ENCODE measurements at regions not wholly inside any gene's neighbourhood (a gene's known extent, or its start where the extent isn't known, plus 50 kb on each side); places are given as distances from the start of the nearest gene placed in this dataset.

- TF ChIP-seq NONO (IDR thresholded peaks at IDR 0.05) (no peak), NONO (CRISPR knock-in tag; conservative IDR thresholded peaks at IDR 0.05) (no peak), ZFX (CRISPR knock-in tag; IDR thresholded peaks at IDR 0.05; ENCODE audit: low read depth) (no peak), ZNF281 (CRISPR knock-in tag; IDR thresholded peaks at IDR 0.05; ENCODE audit: borderline replicate concordance) (no peak), KAT7 (CRISPR knock-in tag; IDR thresholded peaks at IDR 0.05; ENCODE audit: borderline replicate concordance) (no peak), ZNF326 (CRISPR knock-in tag; IDR thresholded peaks at IDR 0.05; ENCODE audit: borderline replicate concordance) (no peak), ZNF468 (CRISPR knock-in tag; IDR thresholded peaks at IDR 0.05) (no peak), ZBTB7A (CRISPR knock-in tag; IDR thresholded peaks at IDR 0.05) (no peak), ZUFSP (CRISPR knock-in tag; IDR thresholded peaks at IDR 0.05; ENCODE audit: borderline replicate concordance) (no peak)
Observed at GRCh38 chr9:115533511-115533910, 415.6 kb upstream of the TNC start (continued).

- in situ Hi-C loops (cut with HindIII; ENCODE audit: extremely low pct_ligation_motif_present, low pct_unique_long_range_greater_than_20kb), result no loop called here
- Histone ChIP-seq H3K4me2 (ENCODE audit: low read depth, low read length) (no peak overlapping the region), H3K27me3 (ENCODE audit: control insufficient read depth in 1 of 2, insufficient read depth in 2 of 2, low read length in 2 of 2) (no peaks in the 10 kb centered on the region), H3K4me3 (replicated peaks in 1 of 3; ENCODE audit: insufficient read depth in 1 of 3, low read depth in 2 of 3, low read length in 3 of 3) (no peak overlapping the region), H3K4me1 (ENCODE audit: insufficient read depth, low read length) (no peaks in the 10 kb centered on the region), H3K9ac (ENCODE audit: insufficient read depth, low read depth, low read length) (no peak overlapping the region), H2AFZ (ENCODE audit: low read length) (no peak overlapping the region), H3K79me2 (ENCODE audit: insufficient read depth, low read length) (no peaks in the 10 kb centered on the region), H3K9me3 (ENCODE audit: low read length) (no peaks in the 10 kb centered on the region), H4K20me1 (ENCODE audit: insufficient read depth, low read length) (no peaks in the 10 kb centered on the region), H3K36me3 (replicated peaks in 1 of 2; ENCODE audit: control insufficient read depth in 1 of 2, insufficient read depth in 2 of 2, low read length in 2 of 2) (no peaks in the 10 kb centered on the region), H3K27ac (ENCODE audit: extremely low read length, insufficient read depth, low read length) (no peak overlapping the region)
- BruUV-seq (replicated peaks), result no TSS peak
- FAIRE-seq, result no peak
- CTCF ChIA-PET (ENCODE audit: low intra/inter-chr PET ratio, low total read pairs), result no interaction called here
- no peak for DNase-seq (ENCODE audit: low spot score)
- POLR2A ChIA-PET, result no interaction called here
- 4% methylated on average over 2 of the region's 2 CpGs for WGBS (ENCODE audit: low lambda C conversion rate)
- intact Hi-C loops (cut with micrococcal nuclease; ENCODE audit: unreplicated experiment), result no loop called here
- ATAC-seq, result no peak
- no peak for TF ChIP-seq ZNF274 (CRISPR knock-in tag; IDR thresholded peaks at IDR 0.05)
- TF ChIP-seq ZFP62 (CRISPR knock-in tag; IDR thresholded peaks at IDR 0.05), result no peak
- TF ChIP-seq STAG1 (CRISPR knock-in tag; IDR thresholded peaks at IDR 0.05), result no peak
- TF ChIP-seq ARID2 (CRISPR knock-in tag; IDR thresholded peaks at IDR 0.05; ENCODE audit: borderline replicate concordance), result no peak
- no peak for TF ChIP-seq ZNF556 (CRISPR knock-in tag; IDR thresholded peaks at IDR 0.05; ENCODE audit: borderline replicate concordance)
- TF ChIP-seq AKNA (CRISPR knock-in tag; IDR thresholded peaks at IDR 0.05; ENCODE audit: borderline replicate concordance), result no peak
- TF ChIP-seq RARG (CRISPR knock-in tag; IDR thresholded peaks at IDR 0.05; ENCODE audit: low read depth), result no peak
- no peak for TF ChIP-seq FOXA3 (CRISPR knock-in tag; IDR thresholded peaks at IDR 0.05)
Observed at GRCh38 chr9:115540091-115540490, 422.1 kb upstream of the TNC start.
